GM12872 (cell line): ENCODE measurements at regions not wholly inside any gene's neighbourhood (a gene's known extent, or its start where the extent isn't known, plus 50 kb on each side); places are given as distances from the start of the nearest gene placed in this dataset.

Source experiments
- CTCF ChIP-seq: IDR thresholded peaks from 3 replicates; pipeline ENCODE4 v1.5.1; 2011; ENCODE audit warnings: low read depth, mild to moderate bottlenecking, low read length, moderate library complexity; ENCODE audit not compliant: insufficient read depth

- TF ChIP-seq CTCF = no peak
Measured at GRCh38 chr20:58065508-58066361, 162.7 kb downstream of the ANKRD60 start.

GRCh38 chr20:58064411-58065010 lies 163.9 kb downstream of the ANKRD60 start:
- TF ChIP-seq CTCF = no peak

- no peak for TF ChIP-seq CTCF
Measured at GRCh38 chr20:58059260-58059544, 169.3 kb downstream of the ANKRD60 start.

GRCh38 chr20:58058421-58059259 lies 169.8 kb downstream of the ANKRD60 start:
- TF ChIP-seq CTCF = no peak

GRCh38 chr20:58056921-58057686 lies 171.3 kb downstream of the ANKRD60 start:
- TF ChIP-seq CTCF = no peak

GRCh38 chr20:58056021-58056591 lies 172.3 kb downstream of the ANKRD60 start:
- no peak for TF ChIP-seq CTCF
